ENCODE measurements at regions not wholly inside any gene's neighbourhood (a gene's known extent, or its start where the extent isn't known, plus 50 kb on each side); places are given as distances from the start of the nearest gene placed in this dataset.
A peak's percentile ranks its signal among the peaks of the same experiment; 100 is the strongest.

DNA sequence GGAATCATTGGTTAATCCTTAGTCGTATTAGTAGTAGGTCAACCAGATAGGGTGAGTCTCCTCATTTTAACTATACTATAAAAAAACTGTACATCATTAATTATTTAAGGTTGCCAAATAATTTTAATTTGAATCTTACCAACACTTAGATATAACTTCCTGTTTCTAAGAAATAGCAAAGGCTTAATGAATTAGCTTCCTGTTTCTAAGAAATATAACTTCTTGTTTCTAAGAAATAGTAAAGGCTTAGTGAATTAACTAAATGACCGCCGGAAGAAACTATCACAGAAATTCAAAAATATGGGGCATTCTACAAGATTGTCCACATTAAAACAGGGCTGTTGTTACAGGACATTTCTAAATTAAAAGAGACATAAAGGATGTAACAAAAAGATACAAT is 392.9 kb upstream of the FOXG1 start:
- in situ Hi-C loops (cut with HindIII; ENCODE audit: low pct_unique_long_range_greater_than_20kb, low sequenced_read_pairs) (no loop called here), intact Hi-C loops (cut with micrococcal nuclease; ENCODE audit: unreplicated experiment) (no loop called here)
- POLR2A ChIA-PET = no interaction called here
- H3K4me1 ChIP-seq (ENCODE audit: control insufficient read depth, insufficient read depth, low read length) = no peaks in the 10 kb centered on the region
- DNase-seq (ENCODE audit: low read depth, low spot score) (no peak), ATAC-seq (no peak)
- no peaks in the 10 kb centered on the region for H3K27me3 ChIP-seq (ENCODE audit: control insufficient read depth, insufficient read depth, low read length)
- CTCF ChIA-PET = no interaction called here
- no peaks in the 10 kb centered on the region for H3K36me3 ChIP-seq (ENCODE audit: control insufficient read depth, insufficient read depth, low read length)
- no TSS peak for BruUV-seq (replicated peaks)
- H3K9me3 ChIP-seq (ENCODE audit: control insufficient read depth, insufficient read depth, low read depth, low read length) = no peaks in the 10 kb centered on the region
- no peak overlapping the region for H3K4me3 ChIP-seq (ENCODE audit: low read depth in 2 of 2, low read length in 2 of 2)
- H3K27ac ChIP-seq (ENCODE audit: low read length) = no peak overlapping the region
- no peak for TF ChIP-seq TCF7L2 (IDR thresholded peaks at IDR 0.05; ENCODE audit: low read depth, low read length)
- no peak for TF ChIP-seq POLR2AphosphoS5 (IDR thresholded peaks at IDR 0.05; ENCODE audit: low read depth, low read length)
- no peak for TF ChIP-seq CTCF (IDR thresholded peaks at IDR 0.05)
- no peak for TF ChIP-seq SIN3A (IDR thresholded peaks at IDR 0.05; ENCODE audit: borderline replicate concordance, insufficient read depth, low read depth, low read length)
- TF ChIP-seq, protein P1, sequence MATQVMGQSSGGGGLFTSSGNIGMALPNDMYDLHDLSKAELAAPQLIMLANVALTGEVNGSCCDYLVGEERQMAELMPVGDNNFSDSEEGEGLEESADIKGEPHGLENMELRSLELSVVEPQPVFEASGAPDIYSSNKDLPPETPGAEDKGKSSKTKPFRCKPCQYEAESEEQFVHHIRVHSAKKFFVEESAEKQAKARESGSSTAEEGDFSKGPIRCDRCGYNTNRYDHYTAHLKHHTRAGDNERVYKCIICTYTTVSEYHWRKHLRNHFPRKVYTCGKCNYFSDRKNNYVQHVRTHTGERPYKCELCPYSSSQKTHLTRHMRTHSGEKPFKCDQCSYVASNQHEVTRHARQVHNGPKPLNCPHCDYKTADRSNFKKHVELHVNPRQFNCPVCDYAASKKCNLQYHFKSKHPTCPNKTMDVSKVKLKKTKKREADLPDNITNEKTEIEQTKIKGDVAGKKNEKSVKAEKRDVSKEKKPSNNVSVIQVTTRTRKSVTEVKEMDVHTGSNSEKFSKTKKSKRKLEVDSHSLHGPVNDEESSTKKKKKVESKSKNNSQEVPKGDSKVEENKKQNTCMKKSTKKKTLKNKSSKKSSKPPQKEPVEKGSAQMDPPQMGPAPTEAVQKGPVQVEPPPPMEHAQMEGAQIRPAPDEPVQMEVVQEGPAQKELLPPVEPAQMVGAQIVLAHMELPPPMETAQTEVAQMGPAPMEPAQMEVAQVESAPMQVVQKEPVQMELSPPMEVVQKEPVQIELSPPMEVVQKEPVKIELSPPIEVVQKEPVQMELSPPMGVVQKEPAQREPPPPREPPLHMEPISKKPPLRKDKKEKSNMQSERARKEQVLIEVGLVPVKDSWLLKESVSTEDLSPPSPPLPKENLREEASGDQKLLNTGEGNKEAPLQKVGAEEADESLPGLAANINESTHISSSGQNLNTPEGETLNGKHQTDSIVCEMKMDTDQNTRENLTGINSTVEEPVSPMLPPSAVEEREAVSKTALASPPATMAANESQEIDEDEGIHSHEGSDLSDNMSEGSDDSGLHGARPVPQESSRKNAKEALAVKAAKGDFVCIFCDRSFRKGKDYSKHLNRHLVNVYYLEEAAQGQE (IDR thresholded peaks at IDR 0.05; ENCODE audit: insufficient read depth in 1 of 2, low read depth in 2 of 2, low read length in 1 of 2) = no peak

DNA sequence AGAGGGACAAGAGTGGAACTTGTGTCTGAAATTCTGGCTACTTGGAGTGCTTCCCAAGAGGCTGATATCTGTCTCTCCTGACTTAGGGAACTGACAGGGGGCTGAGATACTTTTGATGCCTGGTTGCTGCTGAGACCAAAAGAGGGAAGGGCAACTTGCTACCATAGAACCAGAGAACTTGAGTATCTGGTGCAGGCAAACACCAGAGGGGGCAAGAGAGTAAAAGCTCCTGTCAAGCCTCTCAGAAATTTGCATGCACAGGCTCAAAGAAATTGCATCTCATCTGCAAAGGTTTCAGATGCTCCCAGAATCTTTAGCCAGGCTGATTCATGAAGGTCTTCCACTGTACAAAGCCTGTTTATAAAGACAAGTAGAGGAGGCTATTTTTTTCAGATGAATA is 391.3 kb upstream of the FOXG1 start:
- TF ChIP-seq TCF7L2 (IDR thresholded peaks at IDR 0.05; ENCODE audit: low read depth, low read length) (no peak), CTCF (IDR thresholded peaks at IDR 0.05) (peak; percentile 21)
- CTCF ChIA-PET = no interaction called here

DNA sequence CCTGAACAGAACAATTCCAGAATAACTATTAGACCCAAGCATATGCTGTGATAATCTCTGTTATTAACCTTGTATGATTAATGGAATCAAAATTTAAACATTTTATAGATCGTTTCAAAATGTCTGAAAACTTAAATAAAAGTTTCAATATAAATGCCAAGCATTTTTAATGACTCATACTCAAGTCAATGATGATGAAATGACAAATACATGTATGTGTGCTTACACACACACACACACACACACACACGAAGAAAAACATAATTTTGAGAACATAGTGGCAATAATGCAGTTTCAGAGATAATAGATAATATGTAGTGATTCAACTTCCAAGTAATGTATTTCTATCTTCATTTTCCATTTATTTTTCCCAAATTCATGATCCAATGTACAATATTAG is 384.9 kb upstream of the FOXG1 start:
- ChIA-PET POLR2A (no interaction called here), CTCF (no interaction called here)
- intact Hi-C loops (cut with micrococcal nuclease; ENCODE audit: unreplicated experiment) = loop anchor here (10.0 kb wide), 1 partner anchor 223 kb away; no protein-coding TSS in a partner anchor
- Histone ChIP-seq H3K36me3 (ENCODE audit: control insufficient read depth, insufficient read depth, low read length) (no peaks in the 10 kb centered on the region), H3K27me3 (ENCODE audit: control insufficient read depth, insufficient read depth, low read length) (no peaks in the 10 kb centered on the region), H3K27ac (ENCODE audit: low read length) (peak overlapping the region; percentile 78; the same call in 1 of the 2 replicates), H3K9me3 (ENCODE audit: control insufficient read depth, insufficient read depth, low read depth, low read length) (no peaks in the 10 kb centered on the region), H3K4me3 (ENCODE audit: low read depth in 2 of 2, low read length in 2 of 2) (no peak overlapping the region), H3K4me1 (ENCODE audit: control insufficient read depth, insufficient read depth, low read length) (no peaks in the 10 kb centered on the region)
- DNase-seq (ENCODE audit: low read depth, low spot score) (no peak), ATAC-seq (no peak)
- in situ Hi-C loops (cut with HindIII; ENCODE audit: low pct_unique_long_range_greater_than_20kb, low sequenced_read_pairs) = no loop called here
- TF ChIP-seq SIN3A (IDR thresholded peaks at IDR 0.05; ENCODE audit: borderline replicate concordance, insufficient read depth, low read depth, low read length) = no peak
- TF ChIP-seq POLR2AphosphoS5 (IDR thresholded peaks at IDR 0.05; ENCODE audit: low read depth, low read length) = no peak
- no peak for TF ChIP-seq CTCF (IDR thresholded peaks at IDR 0.05)
- no peak for TF ChIP-seq TCF7L2 (IDR thresholded peaks at IDR 0.05; ENCODE audit: low read depth, low read length)
- TF ChIP-seq, protein P1 (IDR thresholded peaks at IDR 0.05; ENCODE audit: insufficient read depth in 1 of 2, low read depth in 2 of 2, low read length in 1 of 2) = no peak
- no TSS peak for BruUV-seq (replicated peaks)

More for the DNA sequence above, 391.3 kb upstream of the FOXG1 start:
- H3K9me3 ChIP-seq (ENCODE audit: control insufficient read depth, insufficient read depth, low read depth, low read length) = no peaks in the 10 kb centered on the region
- no peak overlapping the region for H3K27ac ChIP-seq (ENCODE audit: low read length)
- intact Hi-C loops (cut with micrococcal nuclease; ENCODE audit: unreplicated experiment) (no loop called here), in situ Hi-C loops (cut with HindIII; ENCODE audit: low pct_unique_long_range_greater_than_20kb, low sequenced_read_pairs) (no loop called here)
- DNase-seq (ENCODE audit: low read depth, low spot score) = no peak
- no peaks in the 10 kb centered on the region for H3K4me1 ChIP-seq (ENCODE audit: control insufficient read depth, insufficient read depth, low read length)
- H3K27me3 ChIP-seq (ENCODE audit: control insufficient read depth, insufficient read depth, low read length) = no peaks in the 10 kb centered on the region
- POLR2A ChIA-PET = no interaction called here
- BruUV-seq (replicated peaks) = no TSS peak
- ATAC-seq = no peak
- H3K4me3 ChIP-seq (ENCODE audit: low read depth in 2 of 2, low read length in 2 of 2) = no peak overlapping the region
- H3K36me3 ChIP-seq (ENCODE audit: control insufficient read depth, insufficient read depth, low read length) = no peaks in the 10 kb centered on the region
